D721Med (cell line): ENCODE measurements at regions not wholly inside any gene's neighbourhood (a gene's known extent, or its start where the extent isn't known, plus 50 kb on each side); places are given as distances from the start of the nearest gene placed in this dataset.

ENCODE experiments used
- DNase-seq: peaks from one replicate; pipeline ENCODE4 v3.0.0; 2011; ENCODE audit warnings: low spot score; ENCODE audit not compliant: insufficient read length
- FAIRE-seq: peaks from 2 replicates; lab custom pipeline; 2011; peaks lifted over from hg19 to GRCh38; lab: Jason Lieb, UNC
- CTCF ChIP-seq: IDR thresholded peaks from 2 replicates; pipeline ENCODE4 v1.5.1; 2012; ENCODE audit warnings: mild to moderate bottlenecking, control low read depth; ENCODE audit not compliant: insufficient read depth; ENCODE audit errors: missing control alignments

GRCh38 chr6:90788781-90789180, 201.9 kb upstream of the MAP3K7 start:
- FAIRE-seq (no peak), DNase-seq (no peak)
- no peak for TF ChIP-seq CTCF

GRCh38 chr6:90787446-90787845, 200.6 kb upstream of the MAP3K7 start:
- FAIRE-seq (no peak), DNase-seq (no peak)
- TF ChIP-seq CTCF, result no peak

GRCh38 chr6:90780778-90781177, 193.9 kb upstream of the MAP3K7 start:
- DNase-seq (no peak), FAIRE-seq (no peak)
- TF ChIP-seq CTCF, result no peak

- FAIRE-seq (no peak), DNase-seq (no peak)
- TF ChIP-seq CTCF, result no peak
These were observed 193.3 kb upstream of the MAP3K7 start for GRCh38 chr6:90780141-90780540.

GRCh38 chr6:90778417-90779203, 191.7 kb upstream of the MAP3K7 start:
- DNase-seq, result no peak
- FAIRE-seq, result no peak
- TF ChIP-seq CTCF, result no peak

- no peak for FAIRE-seq
- DNase-seq, result no peak
- no peak for TF ChIP-seq CTCF
These were observed 183.9 kb upstream of the MAP3K7 start for GRCh38 chr6:90770778-90771177.

- TF ChIP-seq CTCF, result no peak
- DNase-seq, result no peak
- FAIRE-seq, result no peak
These were observed 179.0 kb upstream of the MAP3K7 start for GRCh38 chr6:90765895-90766294.
